ENCODE measurements at regions not wholly inside any gene's neighbourhood (a gene's known extent, or its start where the extent isn't known, plus 50 kb on each side); places are given as distances from the start of the nearest gene placed in this dataset.

GRCh38 chr12:60872219-60872618, 1276.4 kb downstream of the SLC16A7 start:
- no peak for TF ChIP-seq CTCF (IDR thresholded peaks at IDR 0.05; ENCODE audit: poor library complexity)
- TF ChIP-seq EZH2phosphoT487 (IDR thresholded peaks at IDR 0.05; ENCODE audit: low read depth, severe bottlenecking, unreplicated experiment) = no peak
- TF ChIP-seq EZH2 (IDR thresholded peaks at IDR 0.05; ENCODE audit: borderline replicate concordance) = no peak

Measured in hepatocyte (in vitro differentiated cells).